GM23248 (cell line): ENCODE measurements at regions not wholly inside any gene's neighbourhood (a gene's known extent, or its start where the extent isn't known, plus 50 kb on each side); places are given as distances from the start of the nearest gene placed in this dataset.

Experiments used
- DNase-seq: peaks from one replicate; pipeline ENCODE4 v3.0.0-alpha.2; 2015
- H2AFZ ChIP-seq: fragments of 200-600 bp; sonication (generic); 2 replicates; pipeline ENCODE4 v1.6.1; 2016; ENCODE audit warnings: antibody characterized with exemption
- H3F3A ChIP-seq: fragments of 200-600 bp; sonication (generic); 2 replicates; pipeline ENCODE4 v1.6.1; 2016; ENCODE audit warnings: mild to moderate bottlenecking, antibody characterized with exemption, mixed run types; ENCODE audit not compliant: insufficient read depth
- H3K27ac ChIP-seq: fragments of 200-600 bp; sonication (generic); 2 replicates; pipeline ENCODE4 v1.5.1; 2016; ENCODE audit warnings: mild to moderate bottlenecking
- H3K27me3 ChIP-seq: fragments of 200-600 bp; sonication (generic); replicated peaks from 2 replicates; pipeline ENCODE4 v1.6.1; 2016; ENCODE audit warnings: mild to moderate bottlenecking; ENCODE audit not compliant: insufficient read depth
- H3K36me3 ChIP-seq: fragments of 200-600 bp; sonication (generic); 2 replicates; pipeline ENCODE4 v1.6.1; 2016; ENCODE audit warnings: low read depth, mild to moderate bottlenecking
- H3K4me1 ChIP-seq: fragments of 200-600 bp; sonication (generic); 2 replicates; pipeline ENCODE4 v1.6.1; 2016; ENCODE audit warnings: mild to moderate bottlenecking; ENCODE audit not compliant: insufficient read depth
- H3K4me2 ChIP-seq: fragments of 200-600 bp; sonication (generic); one replicate; pipeline ENCODE4 v1.6.1; 2016; ENCODE audit warnings: mild to moderate bottlenecking; ENCODE audit not compliant: unreplicated experiment
- H3K4me3 ChIP-seq: fragments of 200-600 bp; sonication (generic); 2 replicates; pipeline ENCODE4 v1.5.1; 2016; ENCODE audit warnings: mild to moderate bottlenecking
- H3K79me2 ChIP-seq: fragments of 200-600 bp; sonication (generic); 2 replicates; pipeline ENCODE4 v1.6.1; 2016; ENCODE audit warnings: mild to moderate bottlenecking; ENCODE audit not compliant: insufficient read depth
- H3K9ac ChIP-seq: fragments of 200-600 bp; sonication (generic); 2 replicates; pipeline ENCODE4 v1.6.1; 2016; ENCODE audit warnings: mild to moderate bottlenecking
- H3K9me2 ChIP-seq: fragments of 200-600 bp; sonication (generic); 2 replicates; pipeline ENCODE4 v1.6.1; 2016; ENCODE audit warnings: mixed run types, mild to moderate bottlenecking, moderate library complexity; ENCODE audit not compliant: insufficient read depth
- H3K9me3 ChIP-seq: fragments of 200-600 bp; sonication (generic); one replicate; pipeline ENCODE4 v1.6.1; 2017; ENCODE audit warnings: low read depth
- H4K20me1 ChIP-seq: fragments of 200-600 bp; sonication (generic); 2 replicates; pipeline ENCODE4 v1.6.0; 2016; ENCODE audit not compliant: insufficient read depth
- EZH2 ChIP-seq: fragments of 200-600 bp; sonication (generic); IDR thresholded peaks from 2 replicates; pipeline ENCODE4 v1.6.1; 2018; ENCODE audit warnings: antibody characterized with exemption, mild to moderate bottlenecking; ENCODE audit not compliant: insufficient read depth, poor library complexity, severe bottlenecking
- EZH2phosphoT487 ChIP-seq: fragments of 200-600 bp; sonication (generic); IDR thresholded peaks from 2 replicates; pipeline ENCODE4 v1.6.1; 2018; ENCODE audit warnings: antibody characterized with exemption, moderate library complexity, mild to moderate bottlenecking, low read depth; ENCODE audit not compliant: insufficient read depth
- WGBS, 2 experiments: methylation state at CpG; one replicate each; pipeline ENCODE4 v1.1.6; 2015 to 2017; ENCODE audit warnings: low lambda C conversion rate in 2 of 2, low coverage in 1 of 2; ENCODE audit errors: missing lambda C conversion rate in 2 of 2; 5-methylcytosine and 5-hydroxymethylcytosine counted together
- in situ Hi-C: fragments of 300-500 bp; cut with MboI; formaldehyde crosslinking; loops from 2 replicates; pipeline ENCODE4 v1.15.0; 2020

GRCh38 chr6:102798636-102799035, 1405.1 kb downstream of the GRIK2 start:
- Histone ChIP-seq H3K36me3 (no peaks in the 10 kb centered on the region), H3K4me2 (no peak overlapping the region), H3K4me3 (no peak overlapping the region), H2AFZ (no peak overlapping the region), H3K9me2 (no peaks in the 10 kb centered on the region), H3K4me1 (no peaks in the 10 kb centered on the region), H3K9me3 (no peaks in the 10 kb centered on the region), H3K9ac (no peak overlapping the region), H3F3A (no peaks in the 10 kb centered on the region), H3K27ac (no peak overlapping the region), H4K20me1 (no peaks in the 10 kb centered on the region), H3K79me2 (no peaks in the 10 kb centered on the region), H3K27me3 (no peaks in the 10 kb centered on the region)
- in situ Hi-C loops: no loop called here
- DNase-seq: no peak
- 6% methylated on average over 13 of the region's 13 CpGs for WGBS, 2 experiments
- TF ChIP-seq EZH2: no peak
- no peak for TF ChIP-seq EZH2phosphoT487

GRCh38 chr6:102793752-102794151, 1400.2 kb downstream of the GRIK2 start:
- H3K36me3 ChIP-seq: no peaks in the 10 kb centered on the region
- WGBS, 2 experiments: 4 to 7% methylated on average over 1 of the region's 1 CpG
- no peak overlapping the region for H3K4me2 ChIP-seq
- H3F3A ChIP-seq: no peaks in the 10 kb centered on the region
- no peak overlapping the region for H3K9ac ChIP-seq
- in situ Hi-C loops: no loop called here
- H4K20me1 ChIP-seq: no peaks in the 10 kb centered on the region
- DNase-seq: no peak
- no peak overlapping the region for H2AFZ ChIP-seq
- no peaks in the 10 kb centered on the region for H3K27me3 ChIP-seq
- no peaks in the 10 kb centered on the region for H3K9me3 ChIP-seq
- no peaks in the 10 kb centered on the region for H3K79me2 ChIP-seq
- no peaks in the 10 kb centered on the region for H3K4me1 ChIP-seq
- no peak overlapping the region for H3K4me3 ChIP-seq
- H3K9me2 ChIP-seq: no peaks in the 10 kb centered on the region
- TF ChIP-seq EZH2phosphoT487 (no peak), EZH2 (no peak)
- H3K27ac ChIP-seq: no peak overlapping the region

- Histone ChIP-seq H3K4me3 (no peak overlapping the region), H3K4me1 (no peaks in the 10 kb centered on the region), H3K79me2 (no peaks in the 10 kb centered on the region), H3F3A (no peaks in the 10 kb centered on the region), H3K27me3 (no peaks in the 10 kb centered on the region), H3K9me3 (peaks cover 4% of the 10 kb centered on the region), H3K4me2 (no peak overlapping the region), H4K20me1 (no peaks in the 10 kb centered on the region), H3K27ac (no peak overlapping the region), H3K36me3 (no peaks in the 10 kb centered on the region), H3K9ac (no peak overlapping the region), H2AFZ (no peak overlapping the region), H3K9me2 (no peaks in the 10 kb centered on the region; the same call in 1 of the 2 replicates)
- in situ Hi-C loops: no loop called here
- 0 to 5% methylated on average over 1 of the region's 1 CpG for whole genome bisulfite sequencing, 2 experiments
- no peak for DNase-seq
- no peak for TF ChIP-seq EZH2phosphoT487
- TF ChIP-seq EZH2: no peak
These were observed 1380.8 kb downstream of the GRIK2 start for GRCh38 chr6:102774326-102774725.

- Histone ChIP-seq H3K9ac (no peak overlapping the region), H3K9me2 (no peaks in the 10 kb centered on the region; the same call in 1 of the 2 replicates), H3K36me3 (no peaks in the 10 kb centered on the region), H3K9me3 (peaks cover 4% of the 10 kb centered on the region), H3K4me3 (no peak overlapping the region), H3K27ac (no peak overlapping the region), H2AFZ (no peak overlapping the region), H3K79me2 (no peaks in the 10 kb centered on the region), H3K4me1 (no peaks in the 10 kb centered on the region), H4K20me1 (no peaks in the 10 kb centered on the region), H3K27me3 (no peaks in the 10 kb centered on the region), H3K4me2 (no peak overlapping the region), H3F3A (no peaks in the 10 kb centered on the region)
- WGBS, 2 experiments: 35 to 44% methylated on average over 2 of the region's 2 CpGs
- no peak for DNase-seq
- in situ Hi-C loops: no loop called here
- TF ChIP-seq EZH2phosphoT487: no peak
- TF ChIP-seq EZH2: no peak
These were observed 1380.1 kb downstream of the GRIK2 start for GRCh38 chr6:102773636-102774035.

- Histone ChIP-seq H3K9me2 (no peaks in the 10 kb centered on the region), H3K27me3 (no peaks in the 10 kb centered on the region), H3K4me2 (no peak overlapping the region), H3K9ac (no peak overlapping the region), H2AFZ (no peak overlapping the region), H3K4me1 (no peaks in the 10 kb centered on the region), H3K79me2 (no peaks in the 10 kb centered on the region), H3K4me3 (no peak overlapping the region), H3F3A (no peaks in the 10 kb centered on the region), H3K27ac (no peak overlapping the region), H3K9me3 (peaks cover 4% of the 10 kb centered on the region), H3K36me3 (no peaks in the 10 kb centered on the region), H4K20me1 (no peaks in the 10 kb centered on the region)
- 42 to 49% methylated on average over 2 of the region's 2 CpGs for WGBS, 2 experiments
- no peak for DNase-seq
- in situ Hi-C loops: no loop called here
- no peak for TF ChIP-seq EZH2
- no peak for TF ChIP-seq EZH2phosphoT487
These were observed 1373.5 kb downstream of the GRIK2 start for GRCh38 chr6:102766963-102767362.
